ENCODE measurements at regions not wholly inside any gene's neighbourhood (a gene's known extent, or its start where the extent isn't known, plus 50 kb on each side); places are given as distances from the start of the nearest gene placed in this dataset.

- TF ChIP-seq CTCF (IDR thresholded peaks at IDR 0.05) (no peak), POLR2A (IDR thresholded peaks at IDR 0.05) (no peak), POLR2AphosphoS5 (IDR thresholded peaks at IDR 0.05; ENCODE audit: insufficient read depth in 1 of 2, low read depth in 1 of 2) (no peak)
Observed at GRCh38 chr10:94129393-94130130, 135.8 kb downstream of the PLCE1 start.

Data from vagina (tissue), 2 donors.